Glutamatergic neuron (in vitro differentiated cells): ENCODE measurements at regions not wholly inside any gene's neighbourhood (a gene's known extent, or its start where the extent isn't known, plus 50 kb on each side); places are given as distances from the start of the nearest gene placed in this dataset.

ENCODE experiments used
- DNase-seq: peaks from one replicate; pipeline ENCODE4 v3.0.0; 2022
- H3K27ac Mint-ChIP-seq: one replicate; pipeline ENCODE4 v1.8.0; 2020; ENCODE audit warnings: mild to moderate bottlenecking, mixed read lengths, inconsistent platforms; ENCODE audit not compliant: unreplicated experiment
- H3K27me3 Mint-ChIP-seq: one replicate; pipeline ENCODE4 v1.8.0; 2020; ENCODE audit warnings: mild to moderate bottlenecking, moderate library complexity, mixed read lengths, inconsistent platforms; ENCODE audit not compliant: unreplicated experiment
- H3K36me3 Mint-ChIP-seq: one replicate; pipeline ENCODE4 v1.8.0; 2020; ENCODE audit warnings: mild to moderate bottlenecking, mixed read lengths, inconsistent platforms; ENCODE audit not compliant: unreplicated experiment
- H3K4me1 Mint-ChIP-seq: one replicate; pipeline ENCODE4 v1.8.0; 2020; ENCODE audit warnings: mild to moderate bottlenecking, low read depth, mixed read lengths, inconsistent platforms; ENCODE audit not compliant: unreplicated experiment
- H3K4me3 Mint-ChIP-seq: one replicate; pipeline ENCODE4 v1.8.0; 2020; ENCODE audit warnings: mild to moderate bottlenecking, mixed read lengths, inconsistent platforms; ENCODE audit not compliant: unreplicated experiment
- H3K9me3 Mint-ChIP-seq: one replicate; pipeline ENCODE4 v1.8.0; 2020; ENCODE audit warnings: mild to moderate bottlenecking, moderate library complexity, mixed read lengths, inconsistent platforms; ENCODE audit not compliant: unreplicated experiment
- CTCF ChIP-seq: fragments of 200-600 bp; sonication (generic); IDR thresholded peaks from one replicate; pipeline ENCODE4 v1.5.0; 2021; ENCODE audit not compliant: partially characterized antibody, unreplicated experiment

- Mint-ChIP-seq H3K27ac (no peak overlapping the region), H3K4me1 (no peaks in the 10 kb centered on the region), H3K9me3 (peaks cover 4% of the 10 kb centered on the region), H3K27me3 (peaks cover 6% of the 10 kb centered on the region), H3K4me3 (no peak overlapping the region), H3K36me3 (peaks cover 28% of the 10 kb centered on the region)
- TF ChIP-seq CTCF, result no peak
- no peak for DNase-seq
Measured at GRCh38 chr2:11038641-11039040, 116.6 kb upstream of the SLC66A3 start.

GRCh38 chr2:11040992-11041391 lies 114.3 kb upstream of the SLC66A3 start:
- no peak for DNase-seq
- peaks cover 4% of the 10 kb centered on the region for H3K9me3 Mint-ChIP-seq
- TF ChIP-seq CTCF, result no peak
- H3K4me3 Mint-ChIP-seq, result no peak overlapping the region
- peaks cover 20% of the 10 kb centered on the region for H3K36me3 Mint-ChIP-seq
- H3K27ac Mint-ChIP-seq, result no peak overlapping the region
- no peaks in the 10 kb centered on the region for H3K4me1 Mint-ChIP-seq
- peaks cover 4% of the 10 kb centered on the region for H3K27me3 Mint-ChIP-seq

GRCh38 chr2:11042841-11043240 lies 112.4 kb upstream of the SLC66A3 start:
- Mint-ChIP-seq H3K9me3 (no peaks in the 10 kb centered on the region), H3K4me3 (no peak overlapping the region), H3K36me3 (peaks cover 9% of the 10 kb centered on the region), H3K27me3 (no peaks in the 10 kb centered on the region), H3K27ac (no peak overlapping the region), H3K4me1 (no peaks in the 10 kb centered on the region)
- DNase-seq, result no peak
- TF ChIP-seq CTCF, result no peak

DNA sequence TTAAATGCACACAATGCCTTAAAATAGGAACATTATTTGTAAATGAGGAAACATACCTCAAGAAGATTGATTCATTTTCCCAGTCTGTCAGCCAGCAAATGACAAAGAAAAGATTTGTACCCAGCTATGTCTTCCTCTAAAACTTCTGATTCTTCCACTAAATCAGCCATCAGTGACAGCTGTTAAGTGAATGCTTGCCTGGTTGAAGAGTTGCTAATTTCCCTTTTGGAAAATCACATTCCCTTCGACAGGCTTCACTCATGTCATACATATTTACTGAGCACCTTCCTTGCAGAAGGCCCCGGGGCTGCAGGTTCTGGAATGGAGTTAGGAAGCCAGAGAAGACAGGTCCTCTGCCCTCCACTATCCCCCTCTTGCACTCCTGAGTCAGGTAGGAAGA lies 112.0 kb upstream of the SLC66A3 start:
- H3K36me3 Mint-ChIP-seq, result peaks cover 9% of the 10 kb centered on the region
- H3K27ac Mint-ChIP-seq, result no peak overlapping the region
- no peak for TF ChIP-seq CTCF
- no peaks in the 10 kb centered on the region for H3K4me1 Mint-ChIP-seq
- no peaks in the 10 kb centered on the region for H3K27me3 Mint-ChIP-seq
- no peak for DNase-seq
- H3K4me3 Mint-ChIP-seq, result no peak overlapping the region
- no peaks in the 10 kb centered on the region for H3K9me3 Mint-ChIP-seq

DNA sequence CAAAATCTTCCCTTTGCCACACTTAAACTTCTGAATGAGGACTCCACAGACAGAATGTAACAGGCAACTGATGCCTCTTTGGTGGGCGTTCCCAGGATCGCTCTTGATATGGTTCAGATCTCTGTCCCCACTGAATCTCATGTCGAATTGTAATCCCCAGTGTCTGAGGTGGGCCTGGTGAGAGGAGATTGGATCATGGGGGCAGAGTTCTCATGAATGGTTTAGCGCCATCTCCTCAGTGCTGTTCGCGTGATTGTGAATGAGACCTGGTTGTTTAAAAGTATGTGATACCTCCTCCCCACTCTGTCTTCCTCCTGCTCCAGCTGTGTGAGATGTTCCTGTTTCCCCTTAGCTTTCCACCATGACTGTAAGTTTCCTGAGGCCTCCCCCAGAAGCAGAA lies 111.1 kb upstream of the SLC66A3 start:
- Mint-ChIP-seq H3K27ac (no peak overlapping the region), H3K4me3 (no peak overlapping the region), H3K36me3 (peaks cover 9% of the 10 kb centered on the region), H3K27me3 (no peaks in the 10 kb centered on the region), H3K9me3 (no peaks in the 10 kb centered on the region), H3K4me1 (no peaks in the 10 kb centered on the region)
- TF ChIP-seq CTCF, result no peak
- DNase-seq, result no peak
